Stimulated activated CD8-positive, alpha-beta memory T cell treated with anti-CD3 and anti-CD28 coated beads, Interleukin-7, amount 100 ng/mL, for 4 hours (primary cell): ENCODE measurements at regions not wholly inside any gene's neighbourhood (a gene's known extent, or its start where the extent isn't known, plus 50 kb on each side); places are given as distances from the start of the nearest gene placed in this dataset.
"Not testable (repeated sequence)": the region's sequence is repeated elsewhere in the genome, so short reads cannot be mapped to it uniquely, and the experiment has no call there.

Experiments used
- DNase-seq, 2 donors: peaks; one replicate each; pipeline ENCODE4 v3.0.0-alpha.2; 2020; ENCODE audit warnings: low read depth in 2 of 2

- DNase-seq, result no peak
Measured at GRCh38 chr6:87763276-87763675, 61.2 kb upstream of the AKIRIN2 start.

- DNase-seq, result no peak
Measured at GRCh38 chr6:87762116-87762515, 60.1 kb upstream of the AKIRIN2 start.

GRCh38 chr6:87757792-87758191, 55.8 kb upstream of the AKIRIN2 start:
- DNase-seq, result no peak

GRCh38 chr6:87756858-87757257, 54.8 kb upstream of the AKIRIN2 start:
- peak; percentile 5 to 27 for DNase-seq

- DNase-seq, result no peak
Measured at GRCh38 chr6:87755708-87756671, 54.0 kb upstream of the AKIRIN2 start.

GRCh38 chr6:87754828-87755227, 52.8 kb upstream of the AKIRIN2 start:
- DNase-seq, result no peak

GRCh38 chr6:87753131-87753685, 51.2 kb upstream of the AKIRIN2 start:
- no peak for DNase-seq

- DNase-seq, result not testable (repeated sequence)
Measured at GRCh38 chr6:87752503-87752902, 50.5 kb upstream of the AKIRIN2 start.
